ENCODE measurements at regions not wholly inside any gene's neighbourhood (a gene's known extent, or its start where the extent isn't known, plus 50 kb on each side); places are given as distances from the start of the nearest gene placed in this dataset.

DNA sequence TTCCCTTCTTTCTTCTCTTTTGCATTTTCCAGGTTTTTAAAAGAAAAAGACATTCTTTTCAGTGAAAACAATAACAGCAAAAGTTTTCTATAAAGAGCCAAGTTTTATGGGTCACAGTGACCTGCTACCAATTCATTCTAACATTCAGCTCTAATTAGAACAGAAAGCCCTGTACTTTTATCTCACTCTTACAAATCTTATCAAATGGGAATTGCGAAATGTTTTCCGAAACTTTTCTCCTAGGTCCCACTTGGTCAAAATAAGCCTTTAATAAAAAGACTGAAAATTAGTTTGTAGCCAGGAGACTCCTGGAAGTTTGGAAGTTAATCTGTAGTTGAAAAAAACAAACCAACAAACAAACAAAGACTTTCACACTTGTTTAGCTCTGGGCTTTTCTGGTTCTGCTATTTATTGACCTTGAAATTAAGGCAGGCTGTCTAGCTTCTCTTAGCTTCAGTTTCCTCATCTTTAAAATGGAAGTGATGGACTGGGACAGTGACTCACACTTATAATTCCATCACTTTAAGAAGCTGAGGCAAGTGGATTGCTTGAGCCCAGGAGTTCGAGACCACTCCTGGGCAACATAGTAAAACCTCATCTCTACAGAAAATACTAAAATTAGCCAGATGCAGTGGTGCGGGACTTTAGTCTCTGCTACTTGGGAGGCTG is 613.5 kb upstream of the CDH4 start:
- no peaks in the 10 kb centered on the region for H3K9me3 ChIP-seq (ENCODE audit: control insufficient read depth, low read length)
- WGBS, 2 experiments = 95 to 98% methylated on average over 3 to 4 of the region's 4 CpGs
- H3K27me3 ChIP-seq (ENCODE audit: control insufficient read depth, insufficient read depth, low read length, poor library complexity, severe bottlenecking) = no peaks in the 10 kb centered on the region
- H3K4me1 ChIP-seq (ENCODE audit: control insufficient read depth, insufficient read depth, low read length) = no peaks in the 10 kb centered on the region
- H3K27ac ChIP-seq (ENCODE audit: insufficient read depth, low read depth, low read length, poor library complexity, severe bottlenecking) = no peak overlapping the region
- H3K36me3 ChIP-seq (ENCODE audit: control insufficient read depth, insufficient read depth, low read length) = no peaks in the 10 kb centered on the region
- no peak overlapping the region for H3K4me3 ChIP-seq (ENCODE audit: insufficient read depth, low read depth, low read length)

DNA sequence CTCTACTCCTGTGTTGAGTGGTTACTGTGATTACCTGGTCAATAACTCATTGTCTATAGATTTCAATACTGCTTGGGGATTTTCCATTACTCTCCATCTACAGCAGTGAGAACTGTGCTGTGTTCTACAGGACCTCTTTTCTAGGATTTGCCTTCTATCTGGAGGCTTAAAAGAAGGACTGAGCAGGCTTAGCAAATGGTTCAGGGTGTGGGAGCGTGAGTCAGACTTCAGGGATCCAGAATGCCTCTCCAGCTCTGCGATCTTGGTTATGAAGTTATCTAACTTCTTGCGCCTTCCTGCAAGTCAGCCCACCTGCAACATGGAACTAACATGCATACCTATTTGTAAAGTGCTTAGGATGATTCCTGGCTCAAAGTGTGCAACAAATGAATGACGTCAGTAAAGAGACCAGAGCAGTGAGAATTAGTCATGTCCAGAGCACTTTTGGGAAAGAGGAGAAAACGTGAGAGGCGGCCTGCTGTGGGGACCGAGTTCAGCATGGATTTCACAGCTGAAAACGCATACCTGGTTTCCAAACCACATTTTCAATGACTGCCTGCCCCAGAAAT is 610.1 kb upstream of the CDH4 start:
- H3K27ac ChIP-seq (ENCODE audit: insufficient read depth, low read depth, low read length, poor library complexity, severe bottlenecking) = no peak overlapping the region
- no peaks in the 10 kb centered on the region for H3K9me3 ChIP-seq (ENCODE audit: control insufficient read depth, low read length)
- no peaks in the 10 kb centered on the region for H3K27me3 ChIP-seq (ENCODE audit: control insufficient read depth, insufficient read depth, low read length, poor library complexity, severe bottlenecking)
- no peaks in the 10 kb centered on the region for H3K36me3 ChIP-seq (ENCODE audit: control insufficient read depth, insufficient read depth, low read length)
- WGBS, 2 experiments = 93 to 94% methylated on average over 8 of the region's 8 CpGs
- H3K4me3 ChIP-seq (ENCODE audit: insufficient read depth, low read depth, low read length) = no peak overlapping the region
- H3K4me1 ChIP-seq (ENCODE audit: control insufficient read depth, insufficient read depth, low read length) = no peaks in the 10 kb centered on the region

DNA sequence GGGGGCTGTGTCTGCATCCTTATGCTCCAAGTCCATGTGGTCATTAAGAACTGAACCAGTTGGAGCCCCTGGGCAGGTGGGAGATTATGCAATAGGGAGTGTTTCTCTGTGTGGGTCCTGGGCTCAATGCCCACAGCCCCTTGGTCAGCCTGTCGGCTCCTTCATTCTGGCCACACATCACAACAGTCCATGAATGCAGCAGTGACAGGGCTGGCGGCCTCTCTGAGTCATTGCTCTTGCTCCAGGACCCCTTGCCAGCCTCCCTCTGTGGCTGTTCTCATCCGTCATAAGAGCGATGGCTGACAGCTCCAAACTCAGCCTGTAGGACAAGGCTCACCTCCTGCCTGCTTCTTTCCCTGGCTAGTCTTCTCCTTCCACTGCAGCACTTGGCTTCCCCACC is 609.5 kb upstream of the CDH4 start:
- Histone ChIP-seq H3K36me3 (ENCODE audit: control insufficient read depth, insufficient read depth, low read length) (no peaks in the 10 kb centered on the region), H3K9me3 (ENCODE audit: control insufficient read depth, low read length) (no peaks in the 10 kb centered on the region), H3K4me1 (ENCODE audit: control insufficient read depth, insufficient read depth, low read length) (no peaks in the 10 kb centered on the region), H3K27ac (ENCODE audit: insufficient read depth, low read depth, low read length, poor library complexity, severe bottlenecking) (no peak overlapping the region), H3K4me3 (ENCODE audit: insufficient read depth, low read depth, low read length) (no peak overlapping the region), H3K27me3 (ENCODE audit: control insufficient read depth, insufficient read depth, low read length, poor library complexity, severe bottlenecking) (no peaks in the 10 kb centered on the region)
- 81 to 85% methylated on average over 4 of the region's 4 CpGs for WGBS, 2 experiments

DNA sequence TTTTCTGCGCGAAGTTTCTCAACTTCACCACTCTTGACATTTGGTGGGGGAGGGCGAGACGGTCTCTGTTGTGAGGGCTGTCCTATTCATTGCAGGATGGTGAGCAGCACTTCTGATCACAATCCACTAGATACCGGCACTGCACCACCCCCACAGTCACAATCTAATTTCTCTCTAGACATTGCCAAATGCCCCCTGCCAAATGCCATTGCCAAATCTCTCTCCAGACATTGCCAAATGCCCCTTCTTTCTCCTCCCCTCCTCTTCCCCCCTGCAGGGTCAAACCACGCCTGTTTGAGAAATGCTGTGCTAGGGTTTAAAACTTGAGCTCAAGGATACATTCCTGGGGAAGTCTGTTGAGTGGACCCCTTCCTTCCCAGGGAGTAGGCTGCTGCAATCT is 603.5 kb upstream of the CDH4 start:
- Histone ChIP-seq H3K27ac (ENCODE audit: insufficient read depth, low read depth, low read length, poor library complexity, severe bottlenecking) (no peak overlapping the region), H3K9me3 (ENCODE audit: control insufficient read depth, low read length) (no peaks in the 10 kb centered on the region), H3K36me3 (ENCODE audit: control insufficient read depth, insufficient read depth, low read length) (no peaks in the 10 kb centered on the region), H3K4me1 (ENCODE audit: control insufficient read depth, insufficient read depth, low read length) (no peaks in the 10 kb centered on the region), H3K27me3 (ENCODE audit: control insufficient read depth, insufficient read depth, low read length, poor library complexity, severe bottlenecking) (no peaks in the 10 kb centered on the region), H3K4me3 (ENCODE audit: insufficient read depth, low read depth, low read length) (no peak overlapping the region)
- WGBS, 2 experiments = 84 to 85% methylated on average over 6 of the region's 6 CpGs

DNA sequence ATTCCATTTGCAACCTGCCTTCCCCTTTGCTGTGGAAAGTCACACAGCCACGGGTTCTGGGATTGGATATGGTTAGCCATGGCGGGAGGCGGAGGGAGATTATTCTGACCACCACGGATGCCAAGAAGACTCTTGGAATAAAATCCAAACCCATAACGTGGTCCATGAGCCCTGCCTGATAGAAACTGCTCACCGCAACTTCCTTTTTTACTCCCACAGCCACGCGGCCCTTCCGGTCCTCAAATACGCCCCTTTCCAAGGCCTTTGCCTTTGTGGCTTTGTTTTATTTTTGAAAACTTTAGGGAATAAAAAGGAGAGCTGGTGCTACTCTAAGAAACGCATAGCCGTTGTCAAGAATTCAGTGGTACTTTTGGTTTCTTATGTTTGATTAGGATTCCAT is 602.5 kb upstream of the CDH4 start:
- no peaks in the 10 kb centered on the region for H3K4me1 ChIP-seq (ENCODE audit: control insufficient read depth, insufficient read depth, low read length)
- no peak overlapping the region for H3K4me3 ChIP-seq (ENCODE audit: insufficient read depth, low read depth, low read length)
- WGBS, 2 experiments = 95% methylated on average over 12 of the region's 12 CpGs
- H3K27ac ChIP-seq (ENCODE audit: insufficient read depth, low read depth, low read length, poor library complexity, severe bottlenecking) = no peak overlapping the region
- no peaks in the 10 kb centered on the region for H3K9me3 ChIP-seq (ENCODE audit: control insufficient read depth, low read length)
- H3K27me3 ChIP-seq (ENCODE audit: control insufficient read depth, insufficient read depth, low read length, poor library complexity, severe bottlenecking) = no peaks in the 10 kb centered on the region
- H3K36me3 ChIP-seq (ENCODE audit: control insufficient read depth, insufficient read depth, low read length) = no peaks in the 10 kb centered on the region

DNA sequence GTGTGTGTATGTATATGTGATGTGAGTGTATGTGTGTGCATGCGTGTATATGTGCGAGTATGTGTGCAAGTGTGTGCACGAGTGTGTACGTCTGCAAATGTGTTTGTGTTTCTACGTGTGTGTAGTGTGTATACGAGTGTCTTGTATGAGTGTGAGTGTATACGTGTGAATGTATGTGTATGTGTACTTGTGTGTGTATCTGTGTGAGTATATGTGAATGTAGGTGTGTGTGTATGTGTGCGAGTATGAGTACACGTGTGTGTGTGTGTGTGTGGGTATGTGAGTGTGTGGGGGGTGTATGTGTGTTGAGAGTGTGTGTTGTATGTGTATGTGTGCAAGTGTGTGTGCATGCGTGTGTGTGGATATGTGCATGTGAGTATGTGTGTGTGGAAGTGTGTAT is 602.0 kb upstream of the CDH4 start:
- Histone ChIP-seq H3K4me1 (ENCODE audit: control insufficient read depth, insufficient read depth, low read length) (no peaks in the 10 kb centered on the region), H3K4me3 (ENCODE audit: insufficient read depth, low read depth, low read length) (no peak overlapping the region), H3K27me3 (ENCODE audit: control insufficient read depth, insufficient read depth, low read length, poor library complexity, severe bottlenecking) (no peaks in the 10 kb centered on the region), H3K9me3 (ENCODE audit: control insufficient read depth, low read length) (no peaks in the 10 kb centered on the region), H3K27ac (ENCODE audit: insufficient read depth, low read depth, low read length, poor library complexity, severe bottlenecking) (no peak overlapping the region), H3K36me3 (ENCODE audit: control insufficient read depth, insufficient read depth, low read length) (no peaks in the 10 kb centered on the region)
- 91 to 94% methylated on average over 10 of the region's 10 CpGs for WGBS, 2 experiments

DNA sequence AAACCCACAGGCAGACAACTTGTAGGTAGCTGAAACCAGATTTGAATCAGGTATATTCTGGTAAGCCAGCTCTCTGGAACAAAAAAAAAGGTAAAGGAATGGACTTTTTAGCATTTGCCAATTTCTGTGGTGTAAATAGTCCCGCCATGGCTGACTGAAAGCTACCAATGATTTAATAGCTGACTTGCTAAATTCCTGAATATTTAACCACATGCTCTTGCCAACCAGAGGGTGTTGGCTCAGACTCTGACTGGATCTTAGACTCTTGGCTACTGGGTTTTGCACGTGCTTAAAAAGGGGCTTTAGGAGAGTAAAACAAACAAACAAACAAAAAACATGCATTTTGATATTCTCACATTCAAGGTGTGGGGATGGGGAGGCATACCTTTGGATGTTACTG is 600.0 kb upstream of the CDH4 start:
- Histone ChIP-seq H3K27ac (ENCODE audit: insufficient read depth, low read depth, low read length, poor library complexity, severe bottlenecking) (no peak overlapping the region), H3K9me3 (ENCODE audit: control insufficient read depth, low read length) (no peaks in the 10 kb centered on the region), H3K27me3 (ENCODE audit: control insufficient read depth, insufficient read depth, low read length, poor library complexity, severe bottlenecking) (no peaks in the 10 kb centered on the region), H3K4me1 (ENCODE audit: control insufficient read depth, insufficient read depth, low read length) (no peaks in the 10 kb centered on the region), H3K36me3 (ENCODE audit: control insufficient read depth, insufficient read depth, low read length) (no peaks in the 10 kb centered on the region), H3K4me3 (ENCODE audit: insufficient read depth, low read depth, low read length) (no peak overlapping the region)
- WGBS, 2 experiments = 57 to 86% methylated on average over 2 of the region's 2 CpGs

DNA sequence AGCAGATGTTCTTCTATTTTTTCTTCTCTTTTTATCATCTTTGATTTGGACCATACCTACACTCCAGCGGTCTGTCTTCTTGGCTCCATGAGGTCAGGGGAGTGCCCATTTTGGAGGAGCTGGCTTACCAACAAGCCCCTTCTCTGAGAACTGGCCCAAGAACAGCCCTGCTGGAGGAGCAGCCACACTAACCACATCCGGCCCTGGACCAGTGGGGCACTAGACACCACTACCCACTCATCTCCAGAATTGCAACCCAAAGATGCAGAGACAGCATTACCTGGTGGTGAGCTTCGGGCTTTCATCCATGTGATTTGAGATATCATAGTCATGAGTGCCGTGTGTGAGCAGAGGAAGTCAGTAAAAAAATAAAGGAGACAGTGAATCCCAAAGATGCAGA is 599.4 kb upstream of the CDH4 start:
- Histone ChIP-seq H3K27ac (ENCODE audit: insufficient read depth, low read depth, low read length, poor library complexity, severe bottlenecking) (no peak overlapping the region), H3K27me3 (ENCODE audit: control insufficient read depth, insufficient read depth, low read length, poor library complexity, severe bottlenecking) (no peaks in the 10 kb centered on the region), H3K36me3 (ENCODE audit: control insufficient read depth, insufficient read depth, low read length) (no peaks in the 10 kb centered on the region), H3K4me1 (ENCODE audit: control insufficient read depth, insufficient read depth, low read length) (no peaks in the 10 kb centered on the region), H3K4me3 (ENCODE audit: insufficient read depth, low read depth, low read length) (no peak overlapping the region), H3K9me3 (ENCODE audit: control insufficient read depth, low read length) (no peaks in the 10 kb centered on the region)
- 91% methylated on average over 4 of the region's 4 CpGs for WGBS, 2 experiments

DNA sequence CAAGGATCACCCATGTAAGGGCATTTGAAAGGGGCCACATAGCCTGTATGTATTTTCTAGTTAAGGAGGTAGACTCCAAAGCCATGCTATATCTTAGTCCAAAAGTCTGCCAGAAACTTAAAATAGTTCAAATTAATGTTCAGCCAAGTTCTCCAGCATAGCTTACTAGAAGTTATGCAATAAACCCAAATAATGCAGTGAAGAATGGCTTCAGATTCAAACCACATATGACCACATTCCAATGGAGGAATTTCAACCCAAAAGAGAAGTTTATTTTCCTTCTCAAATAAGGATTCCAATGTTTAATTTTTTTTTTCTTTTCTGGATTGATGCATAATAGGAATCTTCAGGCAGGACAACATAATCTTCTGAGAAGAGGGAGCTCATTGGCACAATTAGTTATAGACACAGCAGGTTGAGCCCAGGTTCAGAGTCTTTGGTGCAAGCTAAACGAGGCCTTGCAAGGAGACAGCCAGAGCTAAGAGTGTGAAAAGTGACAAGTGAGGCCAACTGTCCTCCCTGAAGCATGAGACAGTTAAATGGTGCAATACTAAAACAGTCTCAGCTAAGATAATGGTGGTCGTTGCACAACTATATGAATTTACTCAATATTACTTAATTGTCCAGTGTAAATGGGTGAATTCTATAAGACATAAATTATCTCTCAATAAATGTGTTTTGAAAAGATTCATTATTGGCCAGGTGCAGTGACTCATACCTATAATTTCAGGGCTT is 598.8 kb upstream of the CDH4 start:
- H3K4me1 ChIP-seq (ENCODE audit: control insufficient read depth, insufficient read depth, low read length) = no peaks in the 10 kb centered on the region
- 95 to 97% methylated on average over 1 to 2 of the region's 2 CpGs for WGBS, 2 experiments
- H3K4me3 ChIP-seq (ENCODE audit: insufficient read depth, low read depth, low read length) = no peak overlapping the region
- no peak overlapping the region for H3K27ac ChIP-seq (ENCODE audit: insufficient read depth, low read depth, low read length, poor library complexity, severe bottlenecking)
- no peaks in the 10 kb centered on the region for H3K27me3 ChIP-seq (ENCODE audit: control insufficient read depth, insufficient read depth, low read length, poor library complexity, severe bottlenecking)
- no peaks in the 10 kb centered on the region for H3K36me3 ChIP-seq (ENCODE audit: control insufficient read depth, insufficient read depth, low read length)
- H3K9me3 ChIP-seq (ENCODE audit: control insufficient read depth, low read length) = no peaks in the 10 kb centered on the region

DNA sequence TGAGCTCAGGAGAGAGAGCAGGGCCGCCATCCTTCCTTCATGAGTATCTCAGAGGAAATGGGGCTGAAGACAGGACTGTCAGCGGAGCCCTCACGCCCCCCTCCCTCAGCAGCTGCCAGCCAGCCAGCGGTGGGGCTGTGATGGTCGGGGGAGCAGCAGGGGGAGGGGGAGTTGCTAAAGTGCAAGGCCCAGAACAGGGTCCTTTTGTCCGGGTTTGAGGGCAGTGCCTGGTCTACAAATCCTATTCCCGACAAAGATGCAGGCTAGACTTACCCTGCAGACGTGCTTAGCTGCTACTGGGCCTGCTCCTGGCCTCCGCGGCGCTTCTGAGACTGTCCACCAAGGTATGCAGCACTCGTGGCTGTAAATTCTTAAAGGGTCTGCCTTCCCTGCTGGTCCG is 593.4 kb upstream of the CDH4 start:
- Histone ChIP-seq H3K4me1 (ENCODE audit: control insufficient read depth, insufficient read depth, low read length) (peaks cover 7% of the 10 kb centered on the region), H3K4me3 (ENCODE audit: insufficient read depth, low read depth, low read length) (no peak overlapping the region), H3K27me3 (ENCODE audit: control insufficient read depth, insufficient read depth, low read length, poor library complexity, severe bottlenecking) (no peaks in the 10 kb centered on the region), H3K27ac (ENCODE audit: insufficient read depth, low read depth, low read length, poor library complexity, severe bottlenecking) (no peak overlapping the region), H3K36me3 (ENCODE audit: control insufficient read depth, insufficient read depth, low read length) (no peaks in the 10 kb centered on the region), H3K9me3 (ENCODE audit: control insufficient read depth, low read length) (no peaks in the 10 kb centered on the region)
- WGBS, 2 experiments = 64 to 66% methylated on average over 13 of the region's 13 CpGs
